Endometrial microvascular endothelial cells (primary cell): ENCODE measurements at regions not wholly inside any gene's neighbourhood (a gene's known extent, or its start where the extent isn't known, plus 50 kb on each side); places are given as distances from the start of the nearest gene placed in this dataset.
"Not testable (repeated sequence)": the region's sequence is repeated elsewhere in the genome, so short reads cannot be mapped to it uniquely, and the experiment has no call there.

Source experiments
- in situ Hi-C: cut with HindIII; loops from 2 replicates; pipeline ENCODE4 v1.10.0; 2017; ENCODE audit warnings: low sequenced_read_pairs, low pct_unique_long_range_greater_than_20kb; ENCODE audit errors: inconsistent ontology term

GRCh38 chr18:70720607-70721006 is 431.8 kb downstream of the SOCS6 start:
- in situ Hi-C loops: no loop called here

GRCh38 chr18:70709720-70710119 is 420.9 kb downstream of the SOCS6 start:
- in situ Hi-C loops: no loop called here

GRCh38 chr18:70709144-70709543 is 420.3 kb downstream of the SOCS6 start:
- in situ Hi-C loops: no loop called here

- in situ Hi-C loops: no loop called here
Measured at GRCh38 chr18:70705831-70706416, 417.1 kb downstream of the SOCS6 start.

- in situ Hi-C loops: no loop called here
Measured at GRCh38 chr18:70700496-70700895, 411.7 kb downstream of the SOCS6 start.

- in situ Hi-C loops: no loop called here
Measured at GRCh38 chr18:70698574-70698973, 409.7 kb downstream of the SOCS6 start.

- in situ Hi-C loops: no loop called here
Measured at GRCh38 chr18:70693246-70693645, 404.4 kb downstream of the SOCS6 start.

- in situ Hi-C loops: not testable (repeated sequence)
Measured at GRCh38 chr18:70689765-70690164, 400.9 kb downstream of the SOCS6 start.

GRCh38 chr18:70688286-70688685 is 399.4 kb downstream of the SOCS6 start:
- in situ Hi-C loops: no loop called here

GRCh38 chr18:70684821-70685220 is 396.0 kb downstream of the SOCS6 start:
- in situ Hi-C loops: no loop called here

GRCh38 chr18:70683263-70683662 is 394.4 kb downstream of the SOCS6 start:
- in situ Hi-C loops: no loop called here

GRCh38 chr18:70674896-70675295 is 386.1 kb downstream of the SOCS6 start:
- in situ Hi-C loops: no loop called here

- in situ Hi-C loops: no loop called here
Measured at GRCh38 chr18:70673831-70674230, 385.0 kb downstream of the SOCS6 start.

GRCh38 chr18:70672581-70672980 is 383.7 kb downstream of the SOCS6 start:
- in situ Hi-C loops: no loop called here

GRCh38 chr18:70671889-70672565 is 383.2 kb downstream of the SOCS6 start:
- in situ Hi-C loops: no loop called here

- in situ Hi-C loops: no loop called here
Measured at GRCh38 chr18:70666936-70667335, 378.1 kb downstream of the SOCS6 start.

- in situ Hi-C loops: no loop called here
Measured at GRCh38 chr18:70663141-70663540, 374.3 kb downstream of the SOCS6 start.

GRCh38 chr18:70662588-70662987 is 373.7 kb downstream of the SOCS6 start:
- in situ Hi-C loops: no loop called here

- in situ Hi-C loops: no loop called here
Measured at GRCh38 chr18:70659036-70659925, 370.4 kb downstream of the SOCS6 start.

- in situ Hi-C loops: no loop called here
Measured at GRCh38 chr18:70653671-70654070, 364.8 kb downstream of the SOCS6 start.
